Panc1 (cell line): ENCODE measurements at regions not wholly inside any gene's neighbourhood (a gene's known extent, or its start where the extent isn't known, plus 50 kb on each side); places are given as distances from the start of the nearest gene placed in this dataset.

Experiments
- ATAC-seq: fragments of 200-7000 bp; cut with Tn5 transposase; 2 replicates; pipeline ENCODE4 v1.9.1; 2020; ENCODE audit warnings: mild to moderate bottlenecking, moderate library complexity
- BruUV-seq: library from RNA; stranded (reverse); fragments of 400-500 nt; replicated peaks from 2 replicates; lab custom pipeline; 2021; lab: Mats Ljungman, UMichigan
- CTCF ChIA-PET: fragments of 300-600 bp; sonication (Branson Sonifier 250); formaldehyde crosslinking; loops from one replicate; lab custom pipeline; 2022; ENCODE audit warnings: antibody characterized with exemption; lab: Charles Lee
- POLR2A ChIA-PET: fragments of 300-600 bp; sonication (Branson Sonifier 250); formaldehyde crosslinking; loops from one replicate; lab custom pipeline; 2022; ENCODE audit warnings: antibody characterized with exemption; lab: Charles Lee
- DNase-seq: peaks from one replicate; pipeline ENCODE4 v3.0.0-alpha.2; 2010; ENCODE audit warnings: low read depth, low spot score
- H3K27ac ChIP-seq: 2 replicates; pipeline ENCODE4 v1.5.1; 2011; ENCODE audit warnings: mild to moderate bottlenecking, low read length, inconsistent platforms
- H3K27me3 ChIP-seq: fragments of 200-500 bp; sonication (Bioruptor generic); 2 replicates; pipeline ENCODE4 v1.6.0; 2014; ENCODE audit warnings: low read length, inconsistent platforms; ENCODE audit not compliant: control insufficient read depth, insufficient read depth
- H3K36me3 ChIP-seq: fragments of 200-500 bp; sonication (Bioruptor generic); 2 replicates; pipeline ENCODE4 v1.5.1; 2014; ENCODE audit warnings: inconsistent platforms, mild to moderate bottlenecking, low read length, moderate library complexity; ENCODE audit not compliant: control insufficient read depth, insufficient read depth
- H3K4me1 ChIP-seq: 2 replicates; pipeline ENCODE4 v1.5.1; 2011; ENCODE audit warnings: inconsistent platforms, mild to moderate bottlenecking, low read length, moderate library complexity; ENCODE audit not compliant: control insufficient read depth, insufficient read depth
- H3K4me3 ChIP-seq, 2 experiments: 2 replicates each; pipeline ENCODE4 v1.5.1; 2011 to 2012; ENCODE audit warnings: low read depth in 2 of 2, low read length in 2 of 2, mild to moderate bottlenecking in 2 of 2, inconsistent platforms in 1 of 2, moderate library complexity in 1 of 2
- H3K9me3 ChIP-seq: fragments of 200-500 bp; sonication (Bioruptor generic); 2 replicates; pipeline ENCODE4 v1.5.1; 2014; ENCODE audit warnings: low read depth, mild to moderate bottlenecking, inconsistent platforms, low read length, moderate library complexity; ENCODE audit not compliant: control insufficient read depth, insufficient read depth
- CTCF ChIP-seq: fragments of 450-650 bp; IDR thresholded peaks from 2 replicates; pipeline ENCODE4 v1.5.1; 2017; ENCODE audit warnings: mild to moderate bottlenecking
- POLR2AphosphoS5 ChIP-seq: IDR thresholded peaks from 2 replicates; pipeline ENCODE4 v1.6.1; 2012; ENCODE audit warnings: mild to moderate bottlenecking, low read depth, low read length, moderate library complexity
- REST ChIP-seq, 2 experiments: IDR thresholded peaks; 2 replicates each; pipeline ENCODE4 v1.6.1; 2011 to 2012; ENCODE audit warnings: low read depth in 2 of 2, control low read depth in 1 of 2, low read length in 1 of 2, mild to moderate bottlenecking in 1 of 2, moderate library complexity in 1 of 2; ENCODE audit not compliant: insufficient read depth in 1 of 2
- SIN3A ChIP-seq: IDR thresholded peaks from 2 replicates; pipeline ENCODE4 v1.6.1; 2012; ENCODE audit warnings: low read depth, mild to moderate bottlenecking, low read length, moderate library complexity, borderline replicate concordance; ENCODE audit not compliant: insufficient read depth
- TCF7L2 ChIP-seq: IDR thresholded peaks from 2 replicates; pipeline ENCODE4 v1.6.1; 2011; ENCODE audit warnings: mild to moderate bottlenecking, low read depth, low read length, inconsistent platforms
- in situ Hi-C: cut with HindIII; loops from 2 replicates; pipeline ENCODE4 v1.10.0; 2016; ENCODE audit warnings: low sequenced_read_pairs, low pct_unique_long_range_greater_than_20kb
- intact Hi-C: fragments of 100-400 bp; cut with micrococcal nuclease; formaldehyde crosslinking; loops from one replicate; pipeline ENCODE4 v1.10.0; 2022; ENCODE audit not compliant: unreplicated experiment

- Histone ChIP-seq H3K36me3 (no peaks in the 10 kb centered on the region), H3K4me1 (no peaks in the 10 kb centered on the region), H3K27ac (no peak overlapping the region), H3K4me3 (no peak overlapping the region), H3K27me3 (no peaks in the 10 kb centered on the region), H3K9me3 (no peaks in the 10 kb centered on the region)
- BruUV-seq = no TSS peak
- ChIA-PET POLR2A (no interaction called here), CTCF (no interaction called here)
- in situ Hi-C loops = no loop called here
- no peak for ATAC-seq
- TF ChIP-seq REST (IDR thresholded peaks at IDR 0.05; ENCODE audit: insufficient read depth in 1 of 2, low read depth in 2 of 2, low read length in 1 of 2) = no peak
- no peak for TF ChIP-seq TCF7L2
- TF ChIP-seq SIN3A = no peak
- no peak for TF ChIP-seq POLR2AphosphoS5
- no peak for TF ChIP-seq CTCF
- no peak for DNase-seq
- intact Hi-C loops = no loop called here
These were observed 1181.4 kb upstream of the TENM3 start for GRCh38 chr4:181061787-181062186.

- Histone ChIP-seq H3K4me1 (no peaks in the 10 kb centered on the region), H3K27me3 (no peaks in the 10 kb centered on the region), H3K4me3 (no peak overlapping the region), H3K9me3 (no peaks in the 10 kb centered on the region), H3K27ac (no peak overlapping the region), H3K36me3 (no peaks in the 10 kb centered on the region)
- ChIA-PET CTCF (no interaction called here), POLR2A (no interaction called here)
- no peak for TF ChIP-seq POLR2AphosphoS5
- TF ChIP-seq CTCF = no peak
- no peak for TF ChIP-seq SIN3A
- no peak for TF ChIP-seq TCF7L2
- TF ChIP-seq REST (IDR thresholded peaks at IDR 0.05; ENCODE audit: insufficient read depth in 1 of 2, low read depth in 2 of 2, low read length in 1 of 2) = no peak
- in situ Hi-C loops = no loop called here
- ATAC-seq = no peak
- intact Hi-C loops = no loop called here
- no peak for DNase-seq
- no TSS peak for BruUV-seq
These were observed 1180.0 kb upstream of the TENM3 start for GRCh38 chr4:181063212-181063611.
